ENCODE measurements at regions not wholly inside any gene's neighbourhood (a gene's known extent, or its start where the extent isn't known, plus 50 kb on each side); places are given as distances from the start of the nearest gene placed in this dataset.

DNA sequence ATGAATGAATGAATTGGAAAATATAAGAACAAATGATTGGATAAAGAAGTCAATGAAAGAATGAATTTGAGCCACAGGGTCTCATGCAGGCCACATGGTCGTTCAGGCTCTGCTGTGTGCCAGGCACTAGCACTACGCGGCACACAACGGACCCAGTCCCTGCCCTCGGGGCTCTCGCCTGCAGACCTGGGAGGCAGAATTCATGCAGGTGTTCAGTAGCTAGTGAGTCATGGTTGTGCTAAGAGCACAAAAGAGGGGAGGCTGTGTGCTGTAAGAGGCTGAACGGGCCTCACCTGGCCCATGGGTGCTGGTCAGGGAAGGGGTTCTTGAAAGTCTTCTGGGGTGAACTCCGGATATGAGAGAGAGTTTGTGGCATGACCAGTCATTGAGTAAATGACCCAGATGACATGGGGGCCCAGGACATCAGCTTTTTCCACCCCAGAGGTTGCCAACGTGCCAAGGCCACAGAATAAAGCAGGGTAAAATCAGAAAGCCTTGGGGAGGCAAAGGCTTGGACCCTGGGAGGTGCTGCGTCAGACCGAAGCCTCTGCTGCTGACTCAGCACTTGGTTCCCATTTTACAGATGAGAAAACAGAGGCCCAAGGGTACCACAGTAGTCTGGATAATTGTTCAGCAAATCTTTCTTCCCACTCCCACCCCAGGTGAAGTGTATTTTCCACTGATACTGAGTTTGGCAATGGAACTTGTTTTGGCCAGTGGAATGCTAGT lies 264.3 kb upstream of the MVB12B start (continued):
- TF ChIP-seq EZH2phosphoT487 (IDR thresholded peaks at IDR 0.05; ENCODE audit: borderline replicate concordance) (no peak), EZH2 (IDR thresholded peaks at IDR 0.05) (no peak)
- TF ChIP-seq, protein P1, sequence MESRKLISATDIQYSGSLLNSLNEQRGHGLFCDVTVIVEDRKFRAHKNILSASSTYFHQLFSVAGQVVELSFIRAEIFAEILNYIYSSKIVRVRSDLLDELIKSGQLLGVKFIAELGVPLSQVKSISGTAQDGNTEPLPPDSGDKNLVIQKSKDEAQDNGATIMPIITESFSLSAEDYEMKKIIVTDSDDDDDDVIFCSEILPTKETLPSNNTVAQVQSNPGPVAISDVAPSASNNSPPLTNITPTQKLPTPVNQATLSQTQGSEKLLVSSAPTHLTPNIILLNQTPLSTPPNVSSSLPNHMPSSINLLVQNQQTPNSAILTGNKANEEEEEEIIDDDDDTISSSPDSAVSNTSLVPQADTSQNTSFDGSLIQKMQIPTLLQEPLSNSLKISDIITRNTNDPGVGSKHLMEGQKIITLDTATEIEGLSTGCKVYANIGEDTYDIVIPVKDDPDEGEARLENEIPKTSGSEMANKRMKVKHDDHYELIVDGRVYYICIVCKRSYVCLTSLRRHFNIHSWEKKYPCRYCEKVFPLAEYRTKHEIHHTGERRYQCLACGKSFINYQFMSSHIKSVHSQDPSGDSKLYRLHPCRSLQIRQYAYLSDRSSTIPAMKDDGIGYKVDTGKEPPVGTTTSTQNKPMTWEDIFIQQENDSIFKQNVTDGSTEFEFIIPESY (IDR thresholded peaks at IDR 0.05; ENCODE audit: extremely low read depth, insufficient replicate concordance, low read length): no peak

DNA sequence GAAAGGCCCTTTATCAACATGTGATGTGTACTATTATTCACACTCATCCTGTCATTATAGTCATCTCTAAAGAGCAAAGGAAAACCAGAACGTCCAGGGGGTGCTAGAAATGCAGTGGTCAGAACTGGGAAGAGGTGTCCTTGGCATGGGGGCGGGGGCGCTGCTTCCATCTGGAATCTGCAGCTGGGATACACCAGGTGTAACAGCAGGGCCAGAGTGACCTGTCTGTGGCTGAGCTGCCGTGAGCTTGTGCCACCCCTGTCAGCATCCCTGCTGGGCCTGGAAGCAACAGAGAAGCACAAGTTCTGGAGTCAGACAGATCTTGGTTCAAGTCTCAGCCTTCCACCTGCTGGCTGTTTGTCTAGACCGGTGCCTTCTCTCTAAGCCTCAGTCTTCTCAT lies 263.3 kb upstream of the MVB12B start:
- TF ChIP-seq CBX3 (IDR thresholded peaks at IDR 0.05; ENCODE audit: low read depth): no peak
- no peak for TF ChIP-seq JUND (IDR thresholded peaks at IDR 0.05)
- TF ChIP-seq, protein P2, sequence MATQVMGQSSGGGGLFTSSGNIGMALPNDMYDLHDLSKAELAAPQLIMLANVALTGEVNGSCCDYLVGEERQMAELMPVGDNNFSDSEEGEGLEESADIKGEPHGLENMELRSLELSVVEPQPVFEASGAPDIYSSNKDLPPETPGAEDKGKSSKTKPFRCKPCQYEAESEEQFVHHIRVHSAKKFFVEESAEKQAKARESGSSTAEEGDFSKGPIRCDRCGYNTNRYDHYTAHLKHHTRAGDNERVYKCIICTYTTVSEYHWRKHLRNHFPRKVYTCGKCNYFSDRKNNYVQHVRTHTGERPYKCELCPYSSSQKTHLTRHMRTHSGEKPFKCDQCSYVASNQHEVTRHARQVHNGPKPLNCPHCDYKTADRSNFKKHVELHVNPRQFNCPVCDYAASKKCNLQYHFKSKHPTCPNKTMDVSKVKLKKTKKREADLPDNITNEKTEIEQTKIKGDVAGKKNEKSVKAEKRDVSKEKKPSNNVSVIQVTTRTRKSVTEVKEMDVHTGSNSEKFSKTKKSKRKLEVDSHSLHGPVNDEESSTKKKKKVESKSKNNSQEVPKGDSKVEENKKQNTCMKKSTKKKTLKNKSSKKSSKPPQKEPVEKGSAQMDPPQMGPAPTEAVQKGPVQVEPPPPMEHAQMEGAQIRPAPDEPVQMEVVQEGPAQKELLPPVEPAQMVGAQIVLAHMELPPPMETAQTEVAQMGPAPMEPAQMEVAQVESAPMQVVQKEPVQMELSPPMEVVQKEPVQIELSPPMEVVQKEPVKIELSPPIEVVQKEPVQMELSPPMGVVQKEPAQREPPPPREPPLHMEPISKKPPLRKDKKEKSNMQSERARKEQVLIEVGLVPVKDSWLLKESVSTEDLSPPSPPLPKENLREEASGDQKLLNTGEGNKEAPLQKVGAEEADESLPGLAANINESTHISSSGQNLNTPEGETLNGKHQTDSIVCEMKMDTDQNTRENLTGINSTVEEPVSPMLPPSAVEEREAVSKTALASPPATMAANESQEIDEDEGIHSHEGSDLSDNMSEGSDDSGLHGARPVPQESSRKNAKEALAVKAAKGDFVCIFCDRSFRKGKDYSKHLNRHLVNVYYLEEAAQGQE (IDR thresholded peaks at IDR 0.05; ENCODE audit: low read depth): no peak
- TF ChIP-seq FOSL1 (IDR thresholded peaks at IDR 0.05; ENCODE audit: low read depth): no peak
- CTCF ChIA-PET: no interaction called here
- H3K27me3 ChIP-seq (ENCODE audit: insufficient read depth, low read length): no peaks in the 10 kb centered on the region
- no peaks in the 10 kb centered on the region for H3K9me2 ChIP-seq (ENCODE audit: insufficient read depth)
- RAD21 ChIA-PET (ENCODE audit: low non-redundant PET in 1 of 2, low total read pairs in 2 of 2, uncharacterized antibody in 2 of 2, unreplicated experiment in 2 of 2): interaction anchor here in 1 of 2 experiments (1.0 kb wide), 1 partner anchor 655 kb away, joined by 3 read pairs; no protein-coding TSS in a partner anchor
- H3K4me1 ChIP-seq (ENCODE audit: control insufficient read depth in 1 of 2, insufficient read depth in 2 of 2, low read length in 2 of 2): no peaks in the 10 kb centered on the region
- no peak overlapping the region for H3K4me3 ChIP-seq (replicated peaks in 1 of 2; ENCODE audit: low read depth in 1 of 2, low read length in 2 of 2)
- H3K4me2 ChIP-seq (ENCODE audit: low read length): no peak overlapping the region
- H2AFZ ChIP-seq (ENCODE audit: low read depth, low read length, poor library complexity, severe bottlenecking): no peak overlapping the region
- no peak for DNase-seq (ENCODE audit: low read depth, low spot score)
- no peak overlapping the region for H3K9ac ChIP-seq (ENCODE audit: low read length)
- no TSS peak for BruUV-seq (replicated peaks)
- no peak overlapping the region for H3K27ac ChIP-seq (ENCODE audit: low read depth, low read length)
- H3K79me2 ChIP-seq (ENCODE audit: insufficient read depth, low read length): no peaks in the 10 kb centered on the region
- H3K36me3 ChIP-seq (ENCODE audit: control insufficient read depth in 1 of 2, insufficient read depth in 2 of 2, low read length in 2 of 2): no peaks in the 10 kb centered on the region
- ATAC-seq: no peak
- no peaks in the 10 kb centered on the region for H3K9me3 ChIP-seq (ENCODE audit: control insufficient read depth in 1 of 2, insufficient read depth in 1 of 2, low read depth in 1 of 2, low read length in 2 of 2)
- intact Hi-C loops (cut with micrococcal nuclease): no loop called here
- POLR2A ChIA-PET: no interaction called here
- H4K20me1 ChIP-seq (ENCODE audit: insufficient read depth): no peaks in the 10 kb centered on the region

All from HCT116 (cell line).